GM10266 (cell line): ENCODE measurements at regions not wholly inside any gene's neighbourhood (a gene's known extent, or its start where the extent isn't known, plus 50 kb on each side); places are given as distances from the start of the nearest gene placed in this dataset.

ENCODE experiments used
- DNase-seq: peaks from one replicate; pipeline ENCODE4 v3.0.0; 2012; ENCODE audit errors: extremely low spot score
- TF ChIP-seq, protein P1 (sequence below): IDR thresholded peaks from 2 replicates; pipeline ENCODE4 v1.5.1; 2012; ENCODE audit warnings: mild to moderate bottlenecking, low read depth; ENCODE audit not compliant: control insufficient read depth, insufficient read depth; ENCODE audit errors: missing control alignments

- TF ChIP-seq, protein P1, sequence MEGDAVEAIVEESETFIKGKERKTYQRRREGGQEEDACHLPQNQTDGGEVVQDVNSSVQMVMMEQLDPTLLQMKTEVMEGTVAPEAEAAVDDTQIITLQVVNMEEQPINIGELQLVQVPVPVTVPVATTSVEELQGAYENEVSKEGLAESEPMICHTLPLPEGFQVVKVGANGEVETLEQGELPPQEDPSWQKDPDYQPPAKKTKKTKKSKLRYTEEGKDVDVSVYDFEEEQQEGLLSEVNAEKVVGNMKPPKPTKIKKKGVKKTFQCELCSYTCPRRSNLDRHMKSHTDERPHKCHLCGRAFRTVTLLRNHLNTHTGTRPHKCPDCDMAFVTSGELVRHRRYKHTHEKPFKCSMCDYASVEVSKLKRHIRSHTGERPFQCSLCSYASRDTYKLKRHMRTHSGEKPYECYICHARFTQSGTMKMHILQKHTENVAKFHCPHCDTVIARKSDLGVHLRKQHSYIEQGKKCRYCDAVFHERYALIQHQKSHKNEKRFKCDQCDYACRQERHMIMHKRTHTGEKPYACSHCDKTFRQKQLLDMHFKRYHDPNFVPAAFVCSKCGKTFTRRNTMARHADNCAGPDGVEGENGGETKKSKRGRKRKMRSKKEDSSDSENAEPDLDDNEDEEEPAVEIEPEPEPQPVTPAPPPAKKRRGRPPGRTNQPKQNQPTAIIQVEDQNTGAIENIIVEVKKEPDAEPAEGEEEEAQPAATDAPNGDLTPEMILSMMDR, result no peak
- no peak for DNase-seq
Measured at GRCh38 chr9:108559432-108559831, 296.4 kb downstream of the ACTL7B start.

- DNase-seq, result no peak
- TF ChIP-seq, protein P1, result no peak
Measured at GRCh38 chr9:108554831-108555230, 301.0 kb downstream of the ACTL7B start.

DNA sequence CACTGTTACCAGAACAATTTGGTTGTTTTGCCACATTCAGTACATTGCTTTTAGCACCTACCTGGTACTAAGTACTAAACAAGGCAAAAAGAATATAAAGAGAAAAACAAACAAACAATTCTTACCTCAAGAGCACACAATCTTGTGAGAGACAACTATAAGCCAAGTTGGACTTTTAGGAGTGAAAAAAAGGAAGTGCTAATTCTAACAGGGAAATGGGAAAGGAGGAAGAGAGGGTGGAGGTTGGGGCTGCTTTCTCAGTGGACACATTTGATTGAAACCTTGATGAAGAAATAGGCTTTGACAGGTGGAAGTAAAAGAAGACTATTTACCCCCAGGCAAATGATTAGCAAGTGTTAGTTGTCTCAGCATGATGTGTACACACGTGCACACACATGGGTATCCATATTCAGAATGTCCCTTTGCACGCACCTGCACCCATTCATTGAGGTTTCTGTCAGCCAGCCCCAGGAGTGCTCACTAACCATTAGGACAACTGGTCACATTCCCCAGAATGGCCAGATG, 302.6 kb downstream of the ACTL7B start:
- no peak for DNase-seq
- TF ChIP-seq, protein P1, result no peak

DNA sequence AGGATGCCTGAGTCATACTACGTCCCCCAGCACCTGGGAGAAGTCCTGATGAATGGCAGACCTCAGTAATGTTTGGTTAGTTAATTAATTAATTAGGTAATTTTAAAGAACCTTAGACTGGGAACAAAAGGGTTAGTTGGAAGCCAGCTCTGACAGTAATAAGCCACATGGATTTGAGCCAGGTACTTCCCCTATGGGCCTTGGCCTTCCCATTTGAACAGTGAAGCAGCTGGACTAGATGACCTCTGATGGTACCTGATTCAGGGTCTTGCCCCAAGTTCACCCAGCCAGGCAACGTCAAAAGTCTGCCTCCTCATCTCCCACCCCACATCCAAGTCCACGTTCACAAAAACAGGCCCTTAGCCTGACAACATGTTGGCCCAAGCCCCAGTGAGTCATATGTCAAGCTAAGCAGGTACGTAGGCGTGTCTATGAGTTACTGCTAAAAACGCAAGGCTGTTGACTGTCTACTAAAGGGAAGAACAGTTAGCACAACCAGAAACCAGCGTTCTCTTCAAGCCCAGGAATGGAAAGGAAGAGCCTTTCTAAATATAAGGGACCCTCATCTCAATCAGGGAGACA, 303.2 kb downstream of the ACTL7B start:
- DNase-seq, result no peak
- TF ChIP-seq, protein P1, result no peak

DNA sequence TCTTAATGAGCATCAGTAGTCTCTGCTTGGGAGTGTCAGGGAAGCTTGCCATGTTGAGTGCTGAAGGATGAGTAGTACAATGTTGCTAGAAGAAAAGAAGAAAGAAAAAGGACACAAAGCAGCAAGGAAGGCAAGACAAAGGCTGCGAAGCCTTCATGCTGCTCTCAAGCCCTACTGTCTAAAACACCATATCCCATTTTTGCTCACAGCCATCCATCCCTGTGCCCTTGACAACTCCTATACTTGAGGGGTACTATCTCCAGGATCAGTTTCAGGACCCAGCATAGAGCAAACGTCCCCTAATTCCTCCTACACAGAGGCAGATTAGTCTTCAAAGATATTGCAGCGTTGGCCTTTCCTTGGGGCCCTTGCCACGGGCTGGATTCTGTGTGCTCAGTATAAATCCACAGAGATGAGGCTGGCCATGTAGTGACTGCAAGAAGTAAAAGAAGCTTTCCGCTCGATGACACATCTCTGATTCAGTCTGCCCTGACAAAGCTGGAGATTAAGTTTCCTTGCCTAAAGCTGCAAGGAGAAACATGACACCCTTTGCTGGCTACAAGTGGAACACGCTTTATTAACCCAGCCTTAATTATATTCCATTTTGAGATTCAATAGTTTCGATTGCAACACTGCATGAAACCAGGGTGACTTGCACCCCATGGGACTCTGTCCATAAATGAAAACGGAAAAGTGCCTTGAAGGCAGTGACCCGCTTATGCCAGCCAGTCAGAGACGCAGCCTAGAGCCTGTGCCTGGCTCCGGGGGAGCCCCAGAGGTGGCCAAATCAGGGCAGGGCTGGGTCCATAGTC, 304.6 kb downstream of the ACTL7B start:
- DNase-seq, result no peak
- TF ChIP-seq, protein P1, result no peak

DNA sequence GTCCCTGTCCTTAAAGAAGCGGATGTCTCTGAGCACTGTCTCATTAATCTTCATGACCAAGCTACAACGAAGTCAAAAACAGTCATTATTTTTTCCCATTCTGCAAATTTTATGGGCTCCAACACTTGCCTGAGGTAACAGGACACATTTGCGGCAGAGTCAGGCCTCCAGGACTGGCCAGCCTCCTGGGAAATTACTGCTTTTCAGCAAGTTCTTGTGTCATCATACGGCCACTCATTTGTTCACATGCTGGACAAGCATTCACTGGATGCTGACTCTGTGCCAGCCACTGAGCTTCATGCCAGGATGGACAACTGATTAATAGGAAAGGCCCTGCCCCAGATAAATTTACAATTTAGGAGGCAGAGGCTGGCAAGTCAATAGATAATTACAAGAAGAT, 305.7 kb downstream of the ACTL7B start:
- TF ChIP-seq, protein P1, result no peak
- no peak for DNase-seq

- TF ChIP-seq, protein P1, result no peak
- DNase-seq, result no peak
Measured at GRCh38 chr9:108549184-108549583, 306.6 kb downstream of the ACTL7B start.
